A549 (cell line): ENCODE measurements at regions not wholly inside any gene's neighbourhood (a gene's known extent, or its start where the extent isn't known, plus 50 kb on each side); places are given as distances from the start of the nearest gene placed in this dataset.
A peak's percentile ranks its signal among the peaks of the same experiment; 100 is the strongest.

Experiments
- ATAC-seq, 2 experiments: fragments of 200-7000 bp in 1 of 2; fragments of >200 bp in 1 of 2; cut with Nextera tagmentation in 1 of 2; cut with Tn5 transposase in 1 of 2; 3 replicates each; pipeline versions ENCODE4 v1.8.0 to v1.9.1; 2018 to 2020; ENCODE audit warnings: mild to moderate bottlenecking in 1 of 2, moderate library complexity in 1 of 2
- CTCF ChIA-PET: fragments of 300-600 bp; sonication (Branson Sonifier 250); formaldehyde crosslinking; extraction: SDS; loops from one replicate; lab custom pipeline; 2021; ENCODE audit warnings: antibody characterized with exemption, inconsistent platforms; lab: Yijun Ruan, JAX
- POLR2A ChIA-PET: fragments of 350-600 bp; formaldehyde crosslinking; extraction: SDS; loops from one replicate; lab custom pipeline; 2021; ENCODE audit warnings: antibody characterized with exemption, inconsistent platforms; lab: Yijun Ruan, JAX
- DNase-seq, 2 experiments: peaks; one replicate each; pipeline versions ENCODE4 v3.0.0 to v3.0.0-alpha.2; 2011 to 2016; ENCODE audit warnings: low read depth in 1 of 2, low spot score in 1 of 2
- FAIRE-seq: peaks from 2 replicates; lab custom pipeline; 2011; peaks lifted over from hg19 to GRCh38; lab: Jason Lieb, UNC
- H3K27ac ChIP-seq, 2 experiments: fragments of >200 bp; sonication (Bioruptor Twin); formaldehyde crosslinking; 3 replicates each; pipeline ENCODE4 v1.5.1; 2016 to 2017
- H3K4me1 ChIP-seq: fragments of >200 bp; sonication (Bioruptor Twin); formaldehyde crosslinking; 3 replicates; pipeline ENCODE4 v1.6.1; 2016
- H3K4me2 ChIP-seq: fragments of >200 bp; sonication (Bioruptor Twin); formaldehyde crosslinking; 3 replicates; pipeline ENCODE4 v1.6.1; 2016
- H3K4me3 ChIP-seq: fragments of >200 bp; sonication (Bioruptor Twin); formaldehyde crosslinking; 3 replicates; pipeline ENCODE4 v1.5.1; 2016
- H3K9me3 ChIP-seq: fragments of >200 bp; sonication (Bioruptor Twin); formaldehyde crosslinking; 3 replicates; pipeline ENCODE4 v1.6.1; 2016
- CBX2 ChIP-seq: fragments of 200-600 bp; sonication (generic); IDR thresholded peaks from 2 replicates; pipeline ENCODE4 v1.6.1; 2016; ENCODE audit warnings: low read depth, mild to moderate bottlenecking, borderline replicate concordance
- CBX8 ChIP-seq: fragments of 200-600 bp; sonication (generic); IDR thresholded peaks from 2 replicates; pipeline ENCODE4 v1.6.1; 2016
- CHD2 ChIP-seq: fragments of 150-350 bp; IDR thresholded peaks from 2 replicates; pipeline ENCODE4 v1.6.1; 2014; ENCODE audit warnings: low read length; ENCODE audit not compliant: partially characterized antibody
- CHD4 ChIP-seq: fragments of 200-600 bp; sonication (generic); IDR thresholded peaks from 2 replicates; pipeline ENCODE4 v1.6.1; 2016; ENCODE audit warnings: antibody characterized with exemption, mild to moderate bottlenecking, borderline replicate concordance
- HES2 ChIP-seq: fragments of >200 bp; sonication (Bioruptor Twin); formaldehyde crosslinking; IDR thresholded peaks from 2 replicates; pipeline ENCODE4 v1.6.1; 2016
- HMGXB4 ChIP-seq: fragments of 250-450 bp; sonication (Bioruptor Pico); IDR thresholded peaks from 2 replicates; pipeline ENCODE4 v1.5.0; 2021; ENCODE audit warnings: mild to moderate bottlenecking, moderate library complexity, borderline replicate concordance
- HOXA7 ChIP-seq: fragments of 250-450 bp; sonication (Bioruptor Pico); IDR thresholded peaks from 2 replicates; pipeline ENCODE4 v1.5.0; 2020; ENCODE audit warnings: mild to moderate bottlenecking, moderate library complexity
- HOXB5 ChIP-seq: fragments of 250-450 bp; sonication (Bioruptor Pico); IDR thresholded peaks from 2 replicates; pipeline ENCODE4 v1.5.0; 2020; ENCODE audit warnings: mild to moderate bottlenecking, moderate library complexity
- JUN ChIP-seq, 2 experiments: fragments of >200 bp; sonication (Bioruptor Twin); formaldehyde crosslinking; IDR thresholded peaks; 2 replicates in 1 of 2; 3 replicates in 1 of 2; pipeline ENCODE4 v1.6.1; 2016 to 2017
- KDM5A ChIP-seq: fragments of 200-600 bp; sonication (generic); IDR thresholded peaks from 2 replicates; pipeline ENCODE4 v1.6.1; 2016; ENCODE audit warnings: antibody characterized with exemption, mild to moderate bottlenecking
- NFE2L2 ChIP-seq: fragments of 150-350 bp; conservative IDR thresholded peaks from 2 replicates; pipeline ENCODE4 v1.6.1; 2014; ENCODE audit warnings: low read length
- NR3C1 ChIP-seq: fragments of >200 bp; sonication (Bioruptor Twin); formaldehyde crosslinking; IDR thresholded peaks from 3 replicates; pipeline ENCODE4 v1.6.1; 2017
- PBX3 ChIP-seq: IDR thresholded peaks from 2 replicates; pipeline ENCODE4 v1.6.1; 2012
- PHF8 ChIP-seq: fragments of 200-600 bp; sonication (generic); IDR thresholded peaks from 2 replicates; pipeline ENCODE4 v1.6.1; 2016; ENCODE audit warnings: low read depth, mild to moderate bottlenecking, antibody characterized with exemption, moderate library complexity, borderline replicate concordance
- RAD21 ChIP-seq, 2 experiments: fragments of >200 bp in 1 of 2; sonication (Bioruptor Twin) in 1 of 2; formaldehyde crosslinking in 1 of 2; IDR thresholded peaks in 1 of 2; conservative IDR thresholded peaks in 1 of 2; 2 replicates in 1 of 2; 3 replicates in 1 of 2; pipeline ENCODE4 v1.6.1; 2012 to 2018; ENCODE audit warnings: inconsistent platforms in 1 of 2
- RCOR1 ChIP-seq: fragments of 150-350 bp; IDR thresholded peaks from 2 replicates; pipeline ENCODE4 v1.6.1; 2014; ENCODE audit warnings: antibody characterized with exemption, low read length, low read depth
- RFX5 ChIP-seq: fragments of 450-650 bp; IDR thresholded peaks from 2 replicates; pipeline ENCODE4 v1.7.1; 2014; ENCODE audit warnings: antibody characterized with exemption, mild to moderate bottlenecking, moderate library complexity
- TP53 ChIP-seq: fragments of 250-450 bp; sonication (Bioruptor Pico); IDR thresholded peaks from 2 replicates; pipeline ENCODE4 v1.5.0; 2021; ENCODE audit warnings: mild to moderate bottlenecking, moderate library complexity
- ZC3H11A ChIP-seq: fragments of 450-650 bp; IDR thresholded peaks from 2 replicates; pipeline ENCODE4 v1.6.1; 2014; ENCODE audit warnings: antibody characterized with exemption, mild to moderate bottlenecking
- ZFP36 ChIP-seq: fragments of 450-650 bp; IDR thresholded peaks from 2 replicates; pipeline ENCODE4 v1.6.1; 2014; ENCODE audit warnings: borderline replicate concordance; ENCODE audit not compliant: partially characterized antibody
- ZNF302 ChIP-seq: fragments of 250-450 bp; sonication (Bioruptor Pico); IDR thresholded peaks from 2 replicates; pipeline ENCODE4 v1.9.0; 2021; ENCODE audit warnings: inconsistent platforms, mild to moderate bottlenecking, moderate library complexity
- ZSCAN20 ChIP-seq: fragments of 250-450 bp; sonication (Bioruptor Pico); IDR thresholded peaks from 2 replicates; pipeline ENCODE4 v1.8.0; 2022; ENCODE audit warnings: mild to moderate bottlenecking, moderate library complexity
- WGBS: methylation state at CpG from one replicate; pipeline ENCODE4 v1.1.6; 2017; ENCODE audit errors: missing lambda C conversion rate; 5-methylcytosine and 5-hydroxymethylcytosine counted together
- TF ChIP-seq, protein P1 (sequence below): fragments of 250-450 bp; sonication (Bioruptor Pico); IDR thresholded peaks from 2 replicates; pipeline ENCODE4 v1.5.0; 2020; ENCODE audit warnings: low read depth, mild to moderate bottlenecking, moderate library complexity
- TF ChIP-seq, protein P2 (sequence below): IDR thresholded peaks from 2 replicates; pipeline ENCODE4 v1.6.1; 2012
- TF ChIP-seq, protein P3 (sequence below): fragments of 450-650 bp; IDR thresholded peaks from 2 replicates; pipeline ENCODE4 v1.6.1; 2014; ENCODE audit warnings: antibody characterized with exemption

DNA sequence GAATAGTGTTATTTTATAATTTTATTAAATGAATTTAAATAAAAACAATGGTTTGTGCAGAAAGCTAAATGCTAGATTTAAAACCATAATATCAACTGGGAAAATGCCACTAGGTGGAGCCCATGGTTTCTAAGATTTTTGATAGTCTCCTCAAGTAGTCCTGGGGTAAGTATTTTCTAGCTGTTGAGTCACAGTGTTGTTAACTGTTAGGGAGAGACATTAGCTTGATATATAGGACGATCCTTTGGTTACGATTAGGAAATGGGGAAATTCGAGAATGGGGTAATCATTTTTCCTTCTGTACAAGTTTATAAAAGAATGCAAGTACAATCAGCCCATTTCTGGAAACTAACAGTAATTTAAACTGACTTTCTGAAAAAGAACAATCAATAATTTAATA lies 378.4 kb downstream of the ANKRD50 start (continued):
- TF ChIP-seq, protein P1, sequence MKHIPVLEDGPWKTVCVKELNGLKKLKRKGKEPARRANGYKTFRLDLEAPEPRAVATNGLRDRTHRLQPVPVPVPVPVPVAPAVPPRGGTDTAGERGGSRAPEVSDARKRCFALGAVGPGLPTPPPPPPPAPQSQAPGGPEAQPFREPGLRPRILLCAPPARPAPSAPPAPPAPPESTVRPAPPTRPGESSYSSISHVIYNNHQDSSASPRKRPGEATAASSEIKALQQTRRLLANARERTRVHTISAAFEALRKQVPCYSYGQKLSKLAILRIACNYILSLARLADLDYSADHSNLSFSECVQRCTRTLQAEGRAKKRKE: no peak
- TF ChIP-seq PHF8 (no peak), RAD21 (conservative IDR thresholded peaks at IDR 0.05 in 1 of 2, IDR thresholded peaks at IDR 0.05 in 1 of 2) (peak; percentile 73 to 86), PBX3 (no peak), HOXB5 (CRISPR knock-in tag) (no peak), NR3C1 (no peak), CBX8 (no peak), ZC3H11A (no peak)

DNA sequence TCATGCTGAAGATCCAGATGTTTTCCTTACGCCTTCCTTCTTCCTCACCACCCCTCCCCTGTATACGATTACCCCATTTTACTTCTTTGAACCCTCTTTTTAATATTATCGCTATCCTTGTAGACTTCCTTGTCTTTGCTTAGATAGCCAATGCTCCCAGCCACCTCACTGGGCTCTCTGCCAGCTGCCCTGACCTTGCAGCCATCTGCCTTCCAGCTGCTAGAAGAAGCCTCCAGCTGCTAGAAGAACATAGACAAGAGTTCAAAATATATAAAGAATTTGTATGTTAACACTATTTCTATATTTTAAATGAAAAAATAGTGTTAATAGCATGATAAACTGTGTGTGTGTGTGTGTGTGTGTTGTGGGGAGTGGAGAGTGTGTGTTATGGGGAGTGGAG lies 374.7 kb downstream of the ANKRD50 start:
- no peaks in the 10 kb centered on the region for H3K4me1 ChIP-seq
- no peak overlapping the region for H3K27ac ChIP-seq
- no peaks in the 10 kb centered on the region for H3K9me3 ChIP-seq
- no peak for FAIRE-seq
- H3K4me2 ChIP-seq: no peak overlapping the region
- no peak for ATAC-seq
- POLR2A ChIA-PET: no interaction called here
- H3K4me3 ChIP-seq: no peak overlapping the region
- CTCF ChIA-PET: no interaction called here
- TF ChIP-seq NFE2L2: no peak
- TF ChIP-seq RFX5: no peak
- TF ChIP-seq TP53 (CRISPR knock-in tag): no peak
- no peak for TF ChIP-seq JUN (IDR thresholded peaks at IDR 0.05)
- TF ChIP-seq CHD4: no peak
- TF ChIP-seq RCOR1: no peak
- no peak for TF ChIP-seq CHD2
- no peak for TF ChIP-seq HOXB5 (CRISPR knock-in tag)
- no peak for TF ChIP-seq HMGXB4 (CRISPR knock-in tag)
- TF ChIP-seq, protein P2, sequence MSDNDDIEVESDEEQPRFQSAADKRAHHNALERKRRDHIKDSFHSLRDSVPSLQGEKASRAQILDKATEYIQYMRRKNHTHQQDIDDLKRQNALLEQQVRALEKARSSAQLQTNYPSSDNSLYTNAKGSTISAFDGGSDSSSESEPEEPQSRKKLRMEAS: no peak
- no peak for TF ChIP-seq ZSCAN20 (CRISPR knock-in tag)
- TF ChIP-seq KDM5A: no peak
- no peak for DNase-seq
- 85% methylated on average over 3 of the region's 3 CpGs for WGBS

DNA sequence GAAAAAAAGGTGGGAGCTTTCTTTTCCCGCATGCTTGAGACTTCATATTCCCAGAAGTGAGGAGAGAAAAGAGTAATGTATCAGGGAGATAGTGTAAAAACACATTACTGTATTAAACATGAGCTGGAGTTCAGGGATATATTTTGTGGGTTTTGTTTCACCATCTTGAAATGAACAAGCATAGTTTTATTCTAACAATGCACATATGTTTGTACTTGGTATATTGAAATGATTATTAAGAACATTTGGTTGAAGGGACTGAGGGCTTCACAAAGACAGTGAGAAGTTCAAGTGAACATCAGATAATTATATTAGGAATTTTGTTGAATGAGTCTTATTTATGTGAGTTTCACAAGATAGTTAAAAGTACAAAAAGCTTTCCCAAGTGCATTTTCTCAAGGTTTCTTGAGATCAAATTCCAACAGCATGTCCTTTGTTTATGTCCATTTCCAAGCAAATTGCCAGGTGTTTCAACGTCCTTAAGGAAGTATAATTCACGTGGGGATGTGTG lies 368.8 kb downstream of the ANKRD50 start:
- CTCF ChIA-PET: interaction anchor here (2.2 kb wide), 1 partner anchor 10 kb away, joined by 7 read pairs; no protein-coding TSS in a partner anchor
- Histone ChIP-seq H3K4me1 (no peaks in the 10 kb centered on the region), H3K4me3 (no peak overlapping the region), H3K4me2 (no peak overlapping the region), H3K9me3 (no peaks in the 10 kb centered on the region), H3K27ac (no peak overlapping the region)
- DNase-seq (no peak), FAIRE-seq (no peak), ATAC-seq (no peak)
- 46% methylated on average over 3 of the region's 3 CpGs for WGBS
- POLR2A ChIA-PET: no interaction called here
- TF ChIP-seq ZC3H11A (no peak), ZNF302 (CRISPR knock-in tag) (no peak), TP53 (CRISPR knock-in tag) (no peak), ZFP36 (no peak), CBX2 (no peak), HOXA7 (CRISPR knock-in tag) (no peak), HES2 (no peak), KDM5A (no peak), RAD21 (conservative IDR thresholded peaks at IDR 0.05 in 1 of 2, IDR thresholded peaks at IDR 0.05 in 1 of 2) (no peak)
- TF ChIP-seq, protein P3, sequence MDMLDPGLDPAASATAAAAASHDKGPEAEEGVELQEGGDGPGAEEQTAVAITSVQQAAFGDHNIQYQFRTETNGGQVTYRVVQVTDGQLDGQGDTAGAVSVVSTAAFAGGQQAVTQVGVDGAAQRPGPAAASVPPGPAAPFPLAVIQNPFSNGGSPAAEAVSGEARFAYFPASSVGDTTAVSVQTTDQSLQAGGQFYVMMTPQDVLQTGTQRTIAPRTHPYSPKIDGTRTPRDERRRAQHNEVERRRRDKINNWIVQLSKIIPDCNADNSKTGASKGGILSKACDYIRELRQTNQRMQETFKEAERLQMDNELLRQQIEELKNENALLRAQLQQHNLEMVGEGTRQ: no peak
